K562 (cell line): ENCODE measurements at regions not wholly inside any gene's neighbourhood (a gene's known extent, or its start where the extent isn't known, plus 50 kb on each side); places are given as distances from the start of the nearest gene placed in this dataset.

Experiments
- ATAC-seq: fragments of 200-7000 bp; cut with Tn5 transposase; 3 replicates; pipeline ENCODE4 v1.9.1; 2020; ENCODE audit warnings: moderate library complexity
- BruUV-seq: library from RNA; stranded (reverse); fragments of 400-500 nt; replicated peaks from 2 replicates; lab custom pipeline; 2021; lab: Mats Ljungman, UMichigan
- CTCF ChIA-PET: fragments of 300-600 bp; formaldehyde crosslinking; extraction: SDS; loops from one replicate; lab custom pipeline; 2021; ENCODE audit warnings: low intra/inter-chr PET ratio; lab: Yijun Ruan, JAX
- POLR2A ChIA-PET: fragments of 300-600, 350-650 bp; sonication (Branson Sonifier 250); formaldehyde crosslinking; extraction: SDS; loops from one replicate; lab custom pipeline; 2021; ENCODE audit warnings: antibody characterized with exemption, inconsistent platforms; lab: Yijun Ruan, JAX
- DNase-seq, 4 experiments: peaks; one replicate each; pipeline versions ENCODE4 v3.0.0 to v3.0.0-alpha.2; 2011 to 2018; ENCODE audit warnings: low spot score in 3 of 4, mixed read lengths in 3 of 4; ENCODE audit errors: extremely low read depth in 1 of 4
- FAIRE-seq: peaks from 2 replicates; lab custom pipeline; 2011; peaks lifted over from hg19 to GRCh38; lab: Jason Lieb, UNC
- H2AFZ ChIP-seq: 2 replicates; pipeline ENCODE4 v1.6.0; 2011; ENCODE audit warnings: low read depth, low read length, control low read depth, inconsistent platforms
- H3K27ac ChIP-seq: fragments of 200-600 bp; 3 replicates; pipeline ENCODE4 v1.8.0; 2011; ENCODE audit warnings: low read depth, mild to moderate bottlenecking, control low read depth, inconsistent platforms, low read length, moderate library complexity, mixed read lengths; ENCODE audit errors: extremely low read depth
- H3K27me3 ChIP-seq, 2 experiments: fragments of 300-600 bp in 1 of 2; 2 replicates in 1 of 2; 3 replicates in 1 of 2; pipeline versions ENCODE4 v1.6.0 to v1.8.0; 2011; ENCODE audit warnings: inconsistent platforms in 2 of 2, low read length in 2 of 2, mild to moderate bottlenecking in 1 of 2, mixed read lengths in 1 of 2, moderate library complexity in 1 of 2; ENCODE audit not compliant: control insufficient read depth in 2 of 2, insufficient read depth in 2 of 2
- H3K36me3 ChIP-seq: fragments of 300-600 bp; 3 replicates; pipeline ENCODE4 v1.8.0; 2011; ENCODE audit warnings: mild to moderate bottlenecking, low read length, inconsistent platforms; ENCODE audit not compliant: control insufficient read depth, insufficient read depth
- H3K4me1 ChIP-seq, 2 experiments: fragments of 200-600 bp in 1 of 2; replicated peaks in 1 of 2; 2 replicates in 1 of 2; 3 replicates in 1 of 2; pipeline versions ENCODE4 v1.5.1 to v1.8.0; 2011; ENCODE audit warnings: inconsistent platforms in 2 of 2, low read length in 2 of 2, mild to moderate bottlenecking in 1 of 2, mixed read lengths in 1 of 2, moderate library complexity in 1 of 2; ENCODE audit not compliant: control insufficient read depth in 2 of 2, insufficient read depth in 2 of 2
- H3K4me2 ChIP-seq: 2 replicates; pipeline ENCODE4 v1.6.1; 2011; ENCODE audit warnings: low read length, control low read depth, inconsistent platforms, mixed read lengths; ENCODE audit not compliant: insufficient read depth
- H3K4me3 ChIP-seq: fragments of 200-600 bp; sonication (generic), shearing (Covaris generic); 2 replicates; pipeline ENCODE4 v1.5.1; 2016; ENCODE audit warnings: control low read depth, inconsistent platforms
- H3K79me2 ChIP-seq: fragments of 200-600 bp; 3 replicates; pipeline ENCODE4 v1.8.0; 2011; ENCODE audit warnings: low read length, inconsistent platforms; ENCODE audit not compliant: control insufficient read depth, insufficient read depth
- H3K9ac ChIP-seq, 2 experiments: 2 replicates each; pipeline versions ENCODE4 v1.6.0 to v1.6.1; 2011; ENCODE audit warnings: low read depth in 2 of 2, low read length in 2 of 2, control low read depth in 1 of 2, inconsistent platforms in 1 of 2, mild to moderate bottlenecking in 1 of 2, mixed read lengths in 1 of 2; ENCODE audit not compliant: insufficient read depth in 1 of 2
- H3K9me1 ChIP-seq: one replicate; pipeline ENCODE4 v1.6.0; 2011; ENCODE audit warnings: inconsistent platforms, mild to moderate bottlenecking, low read length, moderate library complexity; ENCODE audit not compliant: control insufficient read depth, insufficient read depth
- H3K9me3 ChIP-seq: replicated peaks from 2 replicates; pipeline ENCODE4 v1.5.1; 2011; ENCODE audit warnings: low read depth, low read length, inconsistent platforms; ENCODE audit not compliant: control insufficient read depth, insufficient read depth
- H4K20me1 ChIP-seq: replicated peaks from 2 replicates; pipeline ENCODE4 v1.6.1; 2011; ENCODE audit warnings: low read length, inconsistent platforms, mixed read lengths; ENCODE audit not compliant: control insufficient read depth, insufficient read depth
- DNMT1 ChIP-seq: fragments of 450-650 bp; IDR thresholded peaks from 2 replicates; pipeline ENCODE4 v1.6.1; 2016; ENCODE audit warnings: antibody characterized with exemption, mild to moderate bottlenecking
- FOXA3 ChIP-seq, 2 experiments: fragments of 450-650 bp in 1 of 2; sonication (generic) in 1 of 2; formaldehyde crosslinking; IDR thresholded peaks in 1 of 2; conservative IDR thresholded peaks in 1 of 2; 2 replicates each; pipeline versions ENCODE4 v1.4.0 to v1.8.0; 2020 to 2022; ENCODE audit warnings: mild to moderate bottlenecking in 2 of 2, missing genetic modification reagents in 1 of 2
- HDAC8 ChIP-seq: fragments of 450-650 bp; IDR thresholded peaks from 2 replicates; pipeline ENCODE4 v1.6.1; 2016; ENCODE audit warnings: mild to moderate bottlenecking, missing genetic modification characterization, moderate library complexity, missing compliant biosample characterization
- KDM1A ChIP-seq, 2 experiments: fragments of 450-650 bp; IDR thresholded peaks; 2 replicates each; pipeline ENCODE4 v1.6.1; 2016; ENCODE audit warnings: mild to moderate bottlenecking in 2 of 2
- MEF2D ChIP-seq: conservative IDR thresholded peaks from 2 replicates; pipeline ENCODE4 v1.6.1; 2016; ENCODE audit warnings: low read depth, missing genetic modification characterization, missing compliant biosample characterization
- POU5F1 ChIP-seq: fragments of 150-350 bp; IDR thresholded peaks from 2 replicates; pipeline ENCODE4 v1.6.1; 2014; ENCODE audit warnings: borderline replicate concordance, low read length, low read depth, mild to moderate bottlenecking; ENCODE audit not compliant: partially characterized antibody
- STAT5A ChIP-seq: IDR thresholded peaks from 2 replicates; pipeline ENCODE4 v1.6.1; 2012; ENCODE audit warnings: low read length, inconsistent platforms, borderline replicate concordance
- ZKSCAN1 ChIP-seq: fragments of 150-350 bp; IDR thresholded peaks from 2 replicates; pipeline ENCODE4 v1.6.1; 2016; ENCODE audit warnings: low read depth, low read length
- ZNF165 ChIP-seq: fragments of 250-450 bp; sonication (Bioruptor Pico); IDR thresholded peaks from 2 replicates; pipeline ENCODE4 v1.4.0; 2020; ENCODE audit warnings: borderline replicate concordance
- ZNF316 ChIP-seq: fragments of 450-650 bp; IDR thresholded peaks from 2 replicates; pipeline ENCODE4 v1.6.1; 2016
- WGBS: fragments of 100-300 bp; shearing (Covaris generic); methylation state at CpG from one replicate; pipeline ENCODE4 v1.1.6; 2016; ENCODE audit warnings: low coverage, mixed read lengths; ENCODE audit not compliant: insufficient coverage; ENCODE audit errors: missing lambda C conversion rate; 5-methylcytosine and 5-hydroxymethylcytosine counted together
- in situ Hi-C: fragments of 300-500 bp; cut with MboI; formaldehyde crosslinking; loops from 4 replicates; pipeline ENCODE4 v1.15.0; 2018; ENCODE audit warnings: inconsistent platforms, mixed read lengths
- intact Hi-C: fragments of 100-400 bp; cut with micrococcal nuclease; formaldehyde crosslinking; loops from 2 replicates; pipeline ENCODE4 v1.14.2; 2022
- TF ChIP-seq, protein P1 (sequence below): fragments of 450-650 bp; IDR thresholded peaks from 2 replicates; pipeline ENCODE4 v1.6.1; 2018; ENCODE audit warnings: mild to moderate bottlenecking, low read depth; ENCODE audit not compliant: partially characterized antibody
- TF ChIP-seq, protein P2 (sequence below): fragments of 450-650 bp; IDR thresholded peaks from 2 replicates; pipeline ENCODE4 v1.6.1; 2017; ENCODE audit warnings: antibody characterized with exemption, mild to moderate bottlenecking
- TF ChIP-seq, protein P3 (sequence below): IDR thresholded peaks from 3 replicates; pipeline ENCODE4 v1.6.1; 2011; ENCODE audit warnings: borderline replicate concordance, mild to moderate bottlenecking; ENCODE audit not compliant: insufficient read length, insufficient read depth
- TF ChIP-seq, protein P4 (sequence below): fragments of 450-650 bp; IDR thresholded peaks from 2 replicates; pipeline ENCODE4 v1.6.1; 2017; ENCODE audit warnings: antibody characterized with exemption

DNA sequence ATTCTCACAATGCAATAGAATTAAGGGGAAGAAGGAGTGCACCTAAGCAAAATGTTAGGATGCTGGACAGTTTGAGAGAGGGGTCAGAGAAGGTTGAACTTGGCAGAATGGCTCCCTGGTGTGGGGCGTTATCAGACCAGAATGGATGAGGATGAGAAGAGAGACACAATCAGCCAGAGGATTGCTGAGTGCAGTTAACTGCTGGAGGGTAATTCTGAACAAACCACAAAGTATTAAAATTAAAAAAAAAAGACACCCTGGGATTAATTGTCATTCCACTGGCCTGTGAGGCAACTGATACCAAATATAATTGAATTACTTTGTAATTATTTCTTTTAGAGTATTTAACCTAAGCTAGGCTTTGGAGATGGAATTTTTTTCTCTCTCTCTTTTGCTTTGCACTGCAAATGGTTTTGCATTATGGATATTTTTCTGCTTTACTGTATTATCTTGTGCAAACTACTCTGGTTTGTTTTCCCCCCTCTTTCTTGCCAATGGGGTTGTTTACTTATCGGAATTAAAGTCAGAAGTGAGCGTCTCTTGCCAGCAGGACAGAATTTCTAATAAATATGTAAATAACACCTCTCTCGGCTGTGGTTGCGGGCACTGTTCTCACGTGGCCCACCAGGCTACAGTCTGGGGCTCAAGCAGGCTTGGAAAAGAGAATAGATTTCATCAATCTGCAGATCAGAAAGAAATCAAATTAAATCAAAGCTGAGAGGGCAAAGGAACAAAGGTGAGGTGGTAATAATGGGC lies 572.9 kb upstream of the CAMK1G start:
- in situ Hi-C loops, result no loop called here
- H3K36me3 ChIP-seq, result no peaks in the 10 kb centered on the region
- H2AFZ ChIP-seq, result no peak overlapping the region
- BruUV-seq, result no TSS peak
- 2% methylated on average over 6 of the region's 6 CpGs for WGBS
- FAIRE-seq (no peak), DNase-seq (no peak), ATAC-seq (no peak)
- intact Hi-C loops, result no loop called here
- POLR2A ChIA-PET, result no interaction called here
- no peaks in the 10 kb centered on the region for H3K27me3 ChIP-seq
- CTCF ChIA-PET, result no interaction called here
- H3K4me2 ChIP-seq, result no peak overlapping the region
- no peaks in the 10 kb centered on the region for H3K9me1 ChIP-seq
- H4K20me1 ChIP-seq, result no peaks in the 10 kb centered on the region
- H3K9ac ChIP-seq, result no peak overlapping the region
- no peaks in the 10 kb centered on the region for H3K9me3 ChIP-seq
- no peak overlapping the region for H3K4me3 ChIP-seq
- no peaks in the 10 kb centered on the region for H3K4me1 ChIP-seq
- no peak overlapping the region for H3K27ac ChIP-seq
- H3K79me2 ChIP-seq, result no peaks in the 10 kb centered on the region
- TF ChIP-seq DNMT1 (no peak), HDAC8 (tag) (no peak), ZNF316 (no peak), KDM1A (IDR thresholded peaks at IDR 0.05) (no peak), ZKSCAN1 (no peak), STAT5A (no peak), MEF2D (tag) (no peak), FOXA3 (CRISPR knock-in tag; conservative IDR thresholded peaks at IDR 0.05 in 1 of 2, IDR thresholded peaks at IDR 0.05 in 1 of 2) (no peak), ZNF165 (CRISPR knock-in tag) (no peak), POU5F1 (no peak)
- TF ChIP-seq, protein P1, sequence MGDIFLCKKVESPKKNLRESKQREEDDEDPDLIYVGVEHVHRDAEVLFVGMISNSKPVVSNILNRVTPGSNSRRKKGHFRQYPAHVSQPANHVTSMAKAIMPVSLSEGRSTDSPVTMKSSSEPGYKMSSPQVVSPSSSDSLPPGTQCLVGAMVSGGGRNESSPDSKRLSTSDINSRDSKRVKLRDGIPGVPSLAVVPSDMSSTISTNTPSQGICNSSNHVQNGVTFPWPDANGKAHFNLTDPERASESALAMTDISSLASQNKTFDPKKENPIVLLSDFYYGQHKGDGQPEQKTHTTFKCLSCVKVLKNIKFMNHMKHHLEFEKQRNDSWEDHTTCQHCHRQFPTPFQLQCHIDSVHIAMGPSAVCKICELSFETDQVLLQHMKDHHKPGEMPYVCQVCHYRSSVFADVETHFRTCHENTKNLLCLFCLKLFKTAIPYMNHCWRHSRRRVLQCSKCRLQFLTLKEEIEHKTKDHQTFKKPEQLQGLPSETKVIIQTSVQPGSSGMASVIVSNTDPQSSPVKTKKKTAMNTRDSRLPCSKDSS, result no peak
- TF ChIP-seq, protein P2, sequence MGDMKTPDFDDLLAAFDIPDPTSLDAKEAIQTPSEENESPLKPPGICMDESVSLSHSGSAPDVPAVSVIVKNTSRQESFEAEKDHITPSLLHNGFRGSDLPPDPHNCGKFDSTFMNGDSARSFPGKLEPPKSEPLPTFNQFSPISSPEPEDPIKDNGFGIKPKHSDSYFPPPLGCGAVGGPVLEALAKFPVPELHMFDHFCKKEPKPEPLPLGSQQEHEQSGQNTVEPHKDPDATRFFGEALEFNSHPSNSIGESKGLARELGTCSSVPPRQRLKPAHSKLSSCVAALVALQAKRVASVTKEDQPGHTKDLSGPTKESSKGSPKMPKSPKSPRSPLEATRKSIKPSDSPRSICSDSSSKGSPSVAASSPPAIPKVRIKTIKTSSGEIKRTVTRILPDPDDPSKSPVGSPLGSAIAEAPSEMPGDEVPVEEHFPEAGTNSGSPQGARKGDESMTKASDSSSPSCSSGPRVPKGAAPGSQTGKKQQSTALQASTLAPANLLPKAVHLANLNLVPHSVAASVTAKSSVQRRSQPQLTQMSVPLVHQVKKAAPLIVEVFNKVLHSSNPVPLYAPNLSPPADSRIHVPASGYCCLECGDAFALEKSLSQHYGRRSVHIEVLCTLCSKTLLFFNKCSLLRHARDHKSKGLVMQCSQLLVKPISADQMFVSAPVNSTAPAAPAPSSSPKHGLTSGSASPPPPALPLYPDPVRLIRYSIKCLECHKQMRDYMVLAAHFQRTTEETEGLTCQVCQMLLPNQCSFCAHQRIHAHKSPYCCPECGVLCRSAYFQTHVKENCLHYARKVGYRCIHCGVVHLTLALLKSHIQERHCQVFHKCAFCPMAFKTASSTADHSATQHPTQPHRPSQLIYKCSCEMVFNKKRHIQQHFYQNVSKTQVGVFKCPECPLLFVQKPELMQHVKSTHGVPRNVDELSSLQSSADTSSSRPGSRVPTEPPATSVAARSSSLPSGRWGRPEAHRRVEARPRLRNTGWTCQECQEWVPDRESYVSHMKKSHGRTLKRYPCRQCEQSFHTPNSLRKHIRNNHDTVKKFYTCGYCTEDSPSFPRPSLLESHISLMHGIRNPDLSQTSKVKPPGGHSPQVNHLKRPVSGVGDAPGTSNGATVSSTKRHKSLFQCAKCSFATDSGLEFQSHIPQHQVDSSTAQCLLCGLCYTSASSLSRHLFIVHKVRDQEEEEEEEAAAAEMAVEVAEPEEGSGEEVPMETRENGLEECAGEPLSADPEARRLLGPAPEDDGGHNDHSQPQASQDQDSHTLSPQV, result no peak
- TF ChIP-seq, protein P3, sequence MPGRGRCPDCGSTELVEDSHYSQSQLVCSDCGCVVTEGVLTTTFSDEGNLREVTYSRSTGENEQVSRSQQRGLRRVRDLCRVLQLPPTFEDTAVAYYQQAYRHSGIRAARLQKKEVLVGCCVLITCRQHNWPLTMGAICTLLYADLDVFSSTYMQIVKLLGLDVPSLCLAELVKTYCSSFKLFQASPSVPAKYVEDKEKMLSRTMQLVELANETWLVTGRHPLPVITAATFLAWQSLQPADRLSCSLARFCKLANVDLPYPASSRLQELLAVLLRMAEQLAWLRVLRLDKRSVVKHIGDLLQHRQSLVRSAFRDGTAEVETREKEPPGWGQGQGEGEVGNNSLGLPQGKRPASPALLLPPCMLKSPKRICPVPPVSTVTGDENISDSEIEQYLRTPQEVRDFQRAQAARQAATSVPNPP, result no peak
- TF ChIP-seq, protein P4, sequence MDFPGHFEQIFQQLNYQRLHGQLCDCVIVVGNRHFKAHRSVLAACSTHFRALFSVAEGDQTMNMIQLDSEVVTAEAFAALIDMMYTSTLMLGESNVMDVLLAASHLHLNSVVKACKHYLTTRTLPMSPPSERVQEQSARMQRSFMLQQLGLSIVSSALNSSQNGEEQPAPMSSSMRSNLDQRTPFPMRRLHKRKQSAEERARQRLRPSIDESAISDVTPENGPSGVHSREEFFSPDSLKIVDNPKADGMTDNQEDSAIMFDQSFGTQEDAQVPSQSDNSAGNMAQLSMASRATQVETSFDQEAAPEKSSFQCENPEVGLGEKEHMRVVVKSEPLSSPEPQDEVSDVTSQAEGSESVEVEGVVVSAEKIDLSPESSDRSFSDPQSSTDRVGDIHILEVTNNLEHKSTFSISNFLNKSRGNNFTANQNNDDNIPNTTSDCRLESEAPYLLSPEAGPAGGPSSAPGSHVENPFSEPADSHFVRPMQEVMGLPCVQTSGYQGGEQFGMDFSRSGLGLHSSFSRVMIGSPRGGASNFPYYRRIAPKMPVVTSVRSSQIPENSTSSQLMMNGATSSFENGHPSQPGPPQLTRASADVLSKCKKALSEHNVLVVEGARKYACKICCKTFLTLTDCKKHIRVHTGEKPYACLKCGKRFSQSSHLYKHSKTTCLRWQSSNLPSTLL, result no peak
